ENCODE measurements at regions not wholly inside any gene's neighbourhood (a gene's known extent, or its start where the extent isn't known, plus 50 kb on each side); places are given as distances from the start of the nearest gene placed in this dataset.

DNA sequence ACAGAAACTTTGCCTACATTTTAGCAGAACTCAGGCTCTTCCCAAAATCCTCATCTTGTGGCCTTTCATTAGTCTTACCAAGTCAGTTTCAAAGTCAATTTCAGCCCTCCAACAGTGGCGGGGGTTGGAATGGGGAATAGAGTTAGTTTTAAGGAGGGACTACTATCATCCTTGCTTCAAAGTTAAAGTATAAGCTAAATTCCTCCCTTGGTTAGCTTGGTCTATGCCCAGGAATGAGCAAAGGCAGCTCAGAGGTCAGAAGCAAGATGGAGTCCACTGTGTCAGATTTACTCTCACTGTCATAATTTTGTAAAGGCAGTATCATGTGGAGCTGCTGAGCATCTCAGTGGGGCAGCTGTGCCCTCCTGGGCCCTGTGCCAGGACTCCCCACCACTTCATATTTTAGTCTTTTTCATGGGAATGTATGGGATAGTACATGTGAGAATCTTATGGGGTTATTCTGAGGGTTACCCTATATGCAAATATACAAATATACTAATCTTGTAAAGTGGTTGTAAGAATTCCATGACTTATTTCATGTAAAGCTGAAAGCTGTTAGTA lies 145.2 kb upstream of the MMADHC start:
- TF ChIP-seq, protein P1, sequence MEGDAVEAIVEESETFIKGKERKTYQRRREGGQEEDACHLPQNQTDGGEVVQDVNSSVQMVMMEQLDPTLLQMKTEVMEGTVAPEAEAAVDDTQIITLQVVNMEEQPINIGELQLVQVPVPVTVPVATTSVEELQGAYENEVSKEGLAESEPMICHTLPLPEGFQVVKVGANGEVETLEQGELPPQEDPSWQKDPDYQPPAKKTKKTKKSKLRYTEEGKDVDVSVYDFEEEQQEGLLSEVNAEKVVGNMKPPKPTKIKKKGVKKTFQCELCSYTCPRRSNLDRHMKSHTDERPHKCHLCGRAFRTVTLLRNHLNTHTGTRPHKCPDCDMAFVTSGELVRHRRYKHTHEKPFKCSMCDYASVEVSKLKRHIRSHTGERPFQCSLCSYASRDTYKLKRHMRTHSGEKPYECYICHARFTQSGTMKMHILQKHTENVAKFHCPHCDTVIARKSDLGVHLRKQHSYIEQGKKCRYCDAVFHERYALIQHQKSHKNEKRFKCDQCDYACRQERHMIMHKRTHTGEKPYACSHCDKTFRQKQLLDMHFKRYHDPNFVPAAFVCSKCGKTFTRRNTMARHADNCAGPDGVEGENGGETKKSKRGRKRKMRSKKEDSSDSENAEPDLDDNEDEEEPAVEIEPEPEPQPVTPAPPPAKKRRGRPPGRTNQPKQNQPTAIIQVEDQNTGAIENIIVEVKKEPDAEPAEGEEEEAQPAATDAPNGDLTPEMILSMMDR (IDR thresholded peaks at IDR 0.05) = no peak
- TF ChIP-seq EP300 (IDR thresholded peaks at IDR 0.05; ENCODE audit: low read depth) = no peak
- no peak for TF ChIP-seq POLR2AphosphoS5 (IDR thresholded peaks at IDR 0.05)
